Stimulated activated naive CD8-positive, alpha-beta T cell treated with anti-CD3 and anti-CD28 coated beads, Interleukin-15, Interleukin-2, amounts not matched to agents 100 U/mL and 50 U/mL, for 24 hours (primary cell): ENCODE measurements at regions not wholly inside any gene's neighbourhood (a gene's known extent, or its start where the extent isn't known, plus 50 kb on each side); places are given as distances from the start of the nearest gene placed in this dataset.
A peak's percentile ranks its signal among the peaks of the same experiment; 100 is the strongest.
"Not testable (repeated sequence)": the region's sequence is repeated elsewhere in the genome, so short reads cannot be mapped to it uniquely, and the experiment has no call there.

ENCODE experiments used
- ATAC-seq: fragments of 150-1000 bp; cut with Tn5 transposase; one replicate; pipeline ENCODE4 v1.10.0; 2021
- DNase-seq: peaks from one replicate; pipeline ENCODE4 v3.0.0; 2021

GRCh38 chr10:21290499-21291160, 234.9 kb downstream of the SKIDA1 start:
- ATAC-seq: no peak
- DNase-seq: no peak

GRCh38 chr10:21289961-21290360, 235.5 kb downstream of the SKIDA1 start:
- ATAC-seq: no peak
- no peak for DNase-seq

GRCh38 chr10:21289271-21289670, 236.2 kb downstream of the SKIDA1 start:
- DNase-seq (no peak), ATAC-seq (no peak)

GRCh38 chr10:21285742-21286331, 239.6 kb downstream of the SKIDA1 start:
- DNase-seq (no peak), ATAC-seq (peak; percentile 36)

- ATAC-seq (no peak), DNase-seq (no peak)
These were observed 240.3 kb downstream of the SKIDA1 start for GRCh38 chr10:21285207-21285606.

- DNase-seq: no peak
- no peak for ATAC-seq
These were observed 241.2 kb downstream of the SKIDA1 start for GRCh38 chr10:21284301-21284700.

GRCh38 chr10:21283053-21283452, 242.4 kb downstream of the SKIDA1 start:
- not testable (repeated sequence) for DNase-seq, ATAC-seq

- ATAC-seq (no peak), DNase-seq (no peak)
These were observed 243.6 kb downstream of the SKIDA1 start for GRCh38 chr10:21281765-21282484.

GRCh38 chr10:21280971-21281572, 244.4 kb downstream of the SKIDA1 start:
- ATAC-seq (no peak), DNase-seq (no peak)

GRCh38 chr10:21280037-21280436, 245.4 kb downstream of the SKIDA1 start:
- ATAC-seq (no peak), DNase-seq (no peak)

- no peak for DNase-seq
- ATAC-seq: no peak
These were observed 246.3 kb downstream of the SKIDA1 start for GRCh38 chr10:21279217-21279575.

GRCh38 chr10:21278491-21279216, 246.8 kb downstream of the SKIDA1 start:
- peak; percentile 76 for ATAC-seq
- peak; percentile 85 for DNase-seq

- ATAC-seq: no peak
- DNase-seq: no peak
These were observed 252.0 kb downstream of the SKIDA1 start for GRCh38 chr10:21273400-21273968.

GRCh38 chr10:21272643-21273399, 252.7 kb downstream of the SKIDA1 start:
- DNase-seq (no peak), ATAC-seq (no peak)

- no peak for ATAC-seq
- no peak for DNase-seq
These were observed 254.5 kb downstream of the SKIDA1 start for GRCh38 chr10:21270976-21271375.

- no peak for DNase-seq
These were observed 256.2 kb downstream of the SKIDA1 start for GRCh38 chr10:21269289-21269688.

GRCh38 chr10:21265622-21266021, 259.9 kb downstream of the SKIDA1 start:
- no peak for DNase-seq
- ATAC-seq: no peak

More at GRCh38 chr10:21269289-21269688, 256.2 kb downstream of the SKIDA1 start:
- no peak for ATAC-seq

- DNase-seq: no peak
- ATAC-seq: no peak
These were observed 261.2 kb downstream of the SKIDA1 start for GRCh38 chr10:21264271-21264670.

GRCh38 chr10:21263839-21264238, 261.6 kb downstream of the SKIDA1 start:
- ATAC-seq (no peak), DNase-seq (no peak)

- DNase-seq (no peak), ATAC-seq (no peak)
These were observed 262.1 kb downstream of the SKIDA1 start for GRCh38 chr10:21263263-21263803.

- DNase-seq (no peak), ATAC-seq (no peak)
These were observed 263.6 kb downstream of the SKIDA1 start for GRCh38 chr10:21261842-21262294.
